Stimulated activated CD4-positive, alpha-beta T cell treated with anti-CD3 and anti-CD28 coated beads, Interleukin-15, amount 100 ng/mL, for 48 hours (primary cell): ENCODE measurements at regions not wholly inside any gene's neighbourhood (a gene's known extent, or its start where the extent isn't known, plus 50 kb on each side); places are given as distances from the start of the nearest gene placed in this dataset.

Source experiments
- DNase-seq, 2 donors: peaks; one replicate each; pipeline ENCODE4 v3.0.0-alpha.2; 2020; ENCODE audit warnings: low read depth in 2 of 2

DNA sequence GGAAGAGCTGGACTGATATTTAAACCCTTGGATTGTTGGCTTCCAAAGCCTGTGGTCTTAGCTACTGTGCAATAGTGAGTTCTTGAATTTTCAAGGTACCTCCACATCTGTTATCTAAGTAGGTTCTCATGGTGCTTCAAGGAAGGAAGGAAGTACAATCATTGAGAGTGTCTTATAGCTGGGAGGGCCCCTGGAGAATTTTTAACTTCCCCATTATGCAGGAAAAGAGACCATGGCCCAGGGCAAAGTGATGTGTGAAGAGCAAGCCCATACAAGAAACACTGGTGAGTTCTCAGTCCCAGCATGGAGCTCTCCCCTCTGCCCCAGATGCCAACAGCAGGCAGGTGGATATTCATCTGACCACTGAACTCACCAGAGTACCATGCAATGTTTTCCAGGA lies 169.0 kb upstream of the IRX6 start:
- no peak for DNase-seq

GRCh38 chr16:55155815-55156214 lies 168.2 kb upstream of the IRX6 start:
- no peak for DNase-seq

- DNase-seq = no peak
Measured at GRCh38 chr16:55169780-55170179, 154.2 kb upstream of the IRX6 start.

DNA sequence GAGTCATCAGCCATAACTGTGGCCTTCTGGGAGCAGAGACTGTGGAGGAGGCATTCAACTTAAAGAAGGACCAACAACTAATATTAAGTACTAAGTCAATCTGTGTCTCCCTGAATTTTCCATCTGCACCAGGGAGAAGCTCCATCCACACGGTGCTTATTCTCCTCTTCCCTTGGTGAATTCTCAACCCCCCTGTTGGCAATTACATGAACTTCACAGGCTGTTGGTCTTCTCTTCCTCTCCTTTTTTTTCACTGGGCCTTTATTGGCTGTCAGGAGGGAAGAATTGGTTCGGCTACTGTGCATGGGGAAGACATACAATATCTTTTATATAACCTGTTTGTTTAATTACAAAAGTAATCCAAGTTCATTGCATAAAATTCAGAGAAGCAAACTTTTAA lies 152.8 kb upstream of the IRX6 start:
- DNase-seq = no peak

DNA sequence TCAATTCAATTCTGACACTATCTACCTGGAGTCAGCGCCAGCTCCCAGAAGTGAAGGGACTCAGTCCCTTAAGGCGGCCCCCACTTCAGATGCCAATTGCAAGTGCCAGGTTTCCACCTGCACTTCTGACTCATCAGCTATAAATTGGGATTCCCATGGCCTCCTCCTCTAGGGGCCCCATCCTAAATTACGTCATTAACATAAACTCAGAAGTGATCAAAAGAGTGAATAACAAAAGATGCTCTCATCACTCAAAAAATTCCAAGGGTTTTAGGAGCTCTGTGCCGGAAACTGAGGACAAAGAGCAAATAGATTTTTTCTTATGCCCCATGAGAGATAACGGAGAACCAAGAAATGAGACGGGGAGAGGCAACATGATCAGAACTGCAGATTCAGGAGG lies 148.6 kb upstream of the IRX6 start:
- DNase-seq = no peak

DNA sequence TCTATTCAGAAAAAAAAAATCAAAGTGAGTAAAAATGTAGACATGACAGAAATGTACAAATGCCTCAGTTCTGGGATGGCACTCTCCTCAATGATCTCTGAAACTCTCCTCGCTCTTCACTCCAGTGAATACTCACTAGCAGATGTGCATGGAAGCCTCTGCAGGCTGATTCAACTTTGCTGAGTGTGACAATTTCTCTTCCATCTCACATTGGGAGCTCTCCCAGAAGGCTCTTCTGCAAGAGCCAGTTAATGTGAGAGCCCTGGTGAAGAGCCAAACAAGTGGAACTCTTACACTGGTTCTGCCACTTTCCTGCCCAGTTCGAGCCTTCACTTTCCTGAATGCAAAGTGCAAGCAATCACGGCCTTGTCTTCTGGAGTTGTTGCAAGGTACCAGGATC lies 147.1 kb upstream of the IRX6 start:
- DNase-seq = no peak

- DNase-seq = no peak
Measured at GRCh38 chr16:55179411-55179810, 144.6 kb upstream of the IRX6 start.

DNA sequence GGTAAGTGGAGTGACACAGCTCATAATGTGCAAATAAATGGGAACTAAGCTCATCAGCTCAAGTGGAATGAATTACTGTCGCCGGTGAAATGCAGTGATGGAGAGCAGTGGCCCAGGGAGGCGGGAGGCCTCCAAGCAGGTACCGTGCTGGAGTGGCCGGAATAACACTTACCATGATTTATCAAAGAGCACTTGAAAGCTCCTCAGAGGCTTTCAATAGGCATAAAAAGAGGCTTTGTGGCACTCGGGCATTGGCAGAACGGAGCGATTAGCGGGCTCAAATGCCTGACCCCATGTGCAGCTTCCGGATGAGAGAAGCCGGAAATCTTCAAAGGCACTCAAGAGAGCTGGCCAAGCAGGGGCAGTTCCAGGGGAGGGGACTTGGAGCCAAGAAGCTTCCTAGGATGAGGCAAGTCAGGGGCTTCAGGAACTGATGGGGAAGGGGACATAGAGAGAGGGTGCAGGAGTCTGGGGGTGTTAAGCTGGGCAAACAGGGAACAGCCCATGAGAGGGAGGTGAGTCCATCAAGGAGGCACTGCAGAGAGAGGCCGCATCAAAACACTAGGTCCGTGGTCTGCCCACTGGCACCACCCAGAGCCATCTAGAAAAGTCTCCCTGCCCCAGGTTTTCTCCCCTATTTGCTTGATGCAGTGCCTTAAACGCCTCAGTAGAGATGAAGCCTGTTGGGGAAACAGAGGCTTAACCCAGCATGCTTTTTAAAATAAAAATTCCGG lies 144.0 kb upstream of the IRX6 start:
- DNase-seq = no peak

DNA sequence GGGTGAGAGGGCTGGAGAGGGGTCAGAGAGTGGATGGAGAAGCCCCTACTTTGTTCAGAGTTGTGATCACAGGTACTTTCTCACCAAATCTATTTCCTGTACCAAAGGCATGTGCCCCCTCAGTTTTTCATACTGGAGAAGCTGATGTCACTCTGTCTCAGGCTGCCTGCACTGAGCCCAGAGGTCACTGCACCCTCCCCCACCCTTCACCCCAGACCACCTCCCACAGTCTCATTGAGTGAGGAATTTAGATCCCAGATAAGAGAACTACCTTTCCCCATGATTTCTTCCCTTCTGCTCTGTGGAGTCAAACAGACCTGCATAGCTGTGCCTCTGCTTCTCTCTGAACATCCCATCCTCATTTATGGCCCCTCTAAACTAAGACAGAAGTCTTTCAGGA lies 140.0 kb upstream of the IRX6 start:
- DNase-seq = no peak

DNA sequence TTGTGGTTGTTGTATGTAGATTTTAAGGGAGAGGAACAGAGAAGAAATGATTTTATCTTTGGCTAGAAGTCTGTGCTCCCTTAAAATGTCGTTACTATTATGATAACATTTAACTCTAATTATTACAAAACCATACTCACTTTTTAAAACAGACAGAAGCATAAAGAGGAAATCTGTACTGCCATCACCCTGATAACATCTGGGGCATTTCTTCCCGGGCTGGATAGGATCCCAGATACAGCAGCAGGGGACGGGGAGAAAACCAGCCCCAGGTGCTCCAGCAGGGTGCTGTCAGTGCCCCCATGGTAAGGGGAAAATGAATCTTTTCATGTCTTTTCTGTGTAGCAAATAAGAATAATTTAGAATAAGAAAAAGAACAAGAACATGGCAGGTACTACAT lies 139.4 kb upstream of the IRX6 start:
- no peak for DNase-seq

GRCh38 chr16:55189224-55189623 lies 134.8 kb upstream of the IRX6 start:
- no peak for DNase-seq

- no peak for DNase-seq
Measured at GRCh38 chr16:55189682-55190636, 134.0 kb upstream of the IRX6 start.

GRCh38 chr16:55192734-55193133 lies 131.3 kb upstream of the IRX6 start:
- DNase-seq = no peak

DNA sequence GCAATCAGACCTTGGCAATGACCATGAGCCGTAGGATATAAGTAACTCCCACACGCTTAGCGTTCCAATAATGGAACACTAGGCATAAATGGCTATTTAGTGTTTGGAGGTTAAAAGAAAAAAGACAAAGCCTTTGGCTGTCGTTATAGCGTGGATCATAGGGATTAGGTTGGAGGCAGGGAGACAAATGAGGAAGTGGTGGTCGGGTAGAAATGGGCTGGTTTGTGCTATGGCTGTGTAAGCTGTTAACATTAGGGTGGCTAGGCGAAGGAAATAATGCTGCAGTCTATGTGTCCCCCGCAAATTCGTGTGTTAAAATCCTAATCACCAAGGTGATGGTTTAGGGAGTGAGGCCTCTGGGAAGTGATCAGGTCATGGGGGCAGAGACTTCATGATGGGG lies 120.4 kb upstream of the IRX6 start:
- no peak for DNase-seq

GRCh38 chr16:55204069-55204468 lies 119.9 kb upstream of the IRX6 start:
- no peak for DNase-seq

DNA sequence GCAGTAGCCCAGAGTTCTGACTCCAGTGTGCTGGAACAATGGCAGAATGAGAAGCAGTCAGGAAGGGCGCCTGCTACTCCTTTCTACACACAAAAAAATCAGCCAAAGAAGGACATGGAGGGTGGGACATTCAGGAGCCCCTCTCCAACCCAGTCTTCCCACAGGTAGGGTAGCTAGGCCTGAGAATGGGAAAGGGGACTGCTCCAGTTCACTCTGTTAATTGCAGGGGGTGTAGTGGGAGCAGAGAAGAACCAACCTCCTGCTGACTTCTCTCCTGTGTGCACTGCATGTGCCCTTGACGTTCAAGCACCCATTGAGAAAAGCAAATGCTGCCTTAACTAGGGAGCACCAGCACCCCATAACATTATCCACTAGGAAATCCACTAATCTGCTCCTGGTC lies 119.1 kb upstream of the IRX6 start:
- DNase-seq = no peak

- no peak for DNase-seq
Measured at GRCh38 chr16:55207693-55208428, 116.1 kb upstream of the IRX6 start.

DNA sequence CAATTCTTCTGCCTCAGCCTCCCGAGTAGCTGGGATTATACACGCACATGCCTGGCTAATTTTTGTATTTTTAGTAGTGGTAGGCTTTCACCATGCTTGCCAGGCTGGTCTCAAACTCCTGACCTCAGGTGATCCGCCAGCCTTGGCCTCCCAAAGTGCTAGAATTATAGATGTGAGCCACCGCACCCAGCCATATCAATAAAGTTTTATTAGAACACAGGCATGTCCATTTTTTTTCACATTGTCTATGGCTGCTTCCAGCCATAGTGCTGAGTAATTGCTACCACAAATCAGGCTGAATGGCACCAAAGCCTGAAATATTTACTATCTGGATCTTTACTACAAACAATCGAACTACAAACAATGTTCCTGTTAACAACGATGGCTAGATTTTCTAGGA lies 114.4 kb upstream of the IRX6 start:
- no peak for DNase-seq

GRCh38 chr16:55212791-55213190 lies 111.2 kb upstream of the IRX6 start:
- no peak for DNase-seq

GRCh38 chr16:55214412-55214811 lies 109.6 kb upstream of the IRX6 start:
- DNase-seq = no peak

- DNase-seq = no peak
Measured at GRCh38 chr16:55214974-55215494, 109.0 kb upstream of the IRX6 start.

DNA sequence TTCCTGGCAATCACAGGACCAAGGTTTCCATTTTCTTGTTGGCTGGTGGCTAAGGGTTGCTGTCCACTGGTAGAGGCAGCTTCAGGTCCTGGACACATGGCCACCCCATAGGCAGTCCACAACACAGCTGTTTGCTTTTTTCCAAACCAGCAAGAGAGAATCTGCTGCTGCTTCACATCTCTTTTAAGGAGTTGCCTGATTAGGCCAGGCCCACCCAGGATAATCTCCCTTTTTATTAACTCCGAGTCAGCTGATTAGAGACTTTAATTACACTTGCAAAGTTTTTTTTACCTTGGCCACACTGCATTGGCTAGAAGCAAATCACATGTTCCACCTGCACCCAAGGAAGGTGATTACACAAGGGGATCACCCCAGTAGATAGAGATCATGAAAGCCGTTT lies 106.6 kb upstream of the IRX6 start:
- no peak for DNase-seq
